GM12878 (cell line): ENCODE measurements at regions not wholly inside any gene's neighbourhood (a gene's known extent, or its start where the extent isn't known, plus 50 kb on each side); places are given as distances from the start of the nearest gene placed in this dataset.

Source experiments
- ATAC-seq: fragments of 200-7000 bp; cut with Tn5 transposase; 3 replicates; pipeline ENCODE4 v1.9.1; 2020; ENCODE audit warnings: mild to moderate bottlenecking, moderate library complexity
- BruUV-seq: library from RNA; stranded (reverse); fragments of 400-500 nt; replicated peaks from 2 replicates; lab custom pipeline; 2021; lab: Mats Ljungman, UMichigan
- CTCF ChIA-PET: fragments of 300-600 bp; sonication (Branson Sonifier 250); formaldehyde crosslinking; extraction: SDS; loops from one replicate; lab custom pipeline; 2021; ENCODE audit warnings: inconsistent platforms; lab: Yijun Ruan, JAX
- POLR2A ChIA-PET: fragments of 350-600 bp; formaldehyde crosslinking; extraction: SDS; loops from one replicate; lab custom pipeline; 2021; ENCODE audit warnings: inconsistent platforms; lab: Charles Lee
- RAD21 ChIA-PET: fragments of 300-600 bp; sonication (Branson Sonifier 250); formaldehyde crosslinking; loops from one replicate; lab custom pipeline; 2023; ENCODE audit warnings: antibody characterized with exemption; ENCODE audit not compliant: unreplicated experiment; lab: Charles Lee
- SMC1A ChIA-PET: fragments of 300-600 bp; sonication (Branson Sonifier 250); formaldehyde crosslinking; loops from one replicate; lab custom pipeline; 2023; ENCODE audit not compliant: unreplicated experiment, uncharacterized antibody; lab: Charles Lee
- DNase-seq: peaks from one replicate; pipeline ENCODE4 v3.0.0-alpha.2; 2011; ENCODE audit warnings: low read depth, low spot score
- FAIRE-seq: peaks from 3 replicates; lab custom pipeline; 2011; peaks lifted over from hg19 to GRCh38; lab: Jason Lieb, UNC
- H2AFZ ChIP-seq: 2 replicates; pipeline ENCODE4 v1.6.0; 2011; ENCODE audit warnings: low read depth, low read length, control low read depth; ENCODE audit not compliant: control insufficient read depth
- H3K27ac ChIP-seq: 2 replicates; pipeline ENCODE4 v1.5.1; 2011; ENCODE audit warnings: control low read depth; ENCODE audit not compliant: control insufficient read depth, insufficient read depth
- H3K27me3 ChIP-seq, 2 experiments: replicated peaks in 1 of 2; 2 replicates each; pipeline versions ENCODE4 v1.6.0 to v1.6.1; 2011; ENCODE audit warnings: low read length in 1 of 2; ENCODE audit not compliant: control insufficient read depth in 2 of 2, insufficient read depth in 2 of 2
- H3K36me3 ChIP-seq, 2 experiments: 2 replicates each; pipeline ENCODE4 v1.5.1; 2011; ENCODE audit warnings: low read length in 1 of 2; ENCODE audit not compliant: control insufficient read depth in 2 of 2, insufficient read depth in 2 of 2
- H3K4me1 ChIP-seq: 2 replicates; pipeline ENCODE4 v1.6.1; 2011; ENCODE audit warnings: mild to moderate bottlenecking, low read length, moderate library complexity, mixed read lengths; ENCODE audit not compliant: control insufficient read depth, insufficient read depth
- H3K4me2 ChIP-seq: 2 replicates; pipeline ENCODE4 v1.6.0; 2011; ENCODE audit warnings: control low read depth; ENCODE audit not compliant: control insufficient read depth, insufficient read depth
- H3K4me3 ChIP-seq: fragments of 200-600 bp; sonication (generic); 2 replicates; pipeline ENCODE4 v1.5.1; 2016
- H3K79me2 ChIP-seq: 2 replicates; pipeline ENCODE4 v1.6.0; 2011; ENCODE audit warnings: low read length; ENCODE audit not compliant: control insufficient read depth, insufficient read depth
- H3K9ac ChIP-seq: 2 replicates; pipeline ENCODE4 v1.8.0; 2011; ENCODE audit warnings: low read length, control low read depth, mixed read lengths; ENCODE audit not compliant: control insufficient read depth, insufficient read depth
- H3K9me3 ChIP-seq: replicated peaks from 3 replicates; pipeline ENCODE4 v1.5.1; 2011; ENCODE audit warnings: mild to moderate bottlenecking, low read length; ENCODE audit not compliant: control insufficient read depth, insufficient read depth
- H4K20me1 ChIP-seq: 2 replicates; pipeline ENCODE4 v1.6.0; 2011; ENCODE audit not compliant: control insufficient read depth, insufficient read depth
- CREB1 ChIP-seq: IDR thresholded peaks from 2 replicates; pipeline ENCODE4 v1.6.1; 2012; ENCODE audit warnings: low read depth, mild to moderate bottlenecking, inconsistent platforms
- CREM ChIP-seq: IDR thresholded peaks from 2 replicates; pipeline ENCODE4 v1.6.1; 2014; ENCODE audit warnings: antibody characterized with exemption, low read depth
- EGR1 ChIP-seq, 2 experiments: IDR thresholded peaks; 1 replicate in 1 of 2; 2 replicates in 1 of 2; pipeline ENCODE4 v1.6.1; 2011 to 2012; ENCODE audit warnings: low read depth in 2 of 2, low read length in 2 of 2, borderline replicate concordance in 1 of 2, mild to moderate bottlenecking in 1 of 2, moderate library complexity in 1 of 2
- EZH2 ChIP-seq: IDR thresholded peaks from 2 replicates; pipeline ENCODE4 v1.6.1; 2012; ENCODE audit warnings: low read depth, mild to moderate bottlenecking, control low read depth, inconsistent platforms, low read length, borderline replicate concordance; ENCODE audit not compliant: control insufficient read depth
- GABPA ChIP-seq: IDR thresholded peaks from 2 replicates; pipeline ENCODE4 v1.6.1; 2014; ENCODE audit warnings: antibody characterized with exemption, low read depth, mild to moderate bottlenecking, inconsistent platforms
- IKZF2 ChIP-seq, 2 experiments: fragments of 450-650 bp; IDR thresholded peaks; 2 replicates each; pipeline ENCODE4 v1.6.1; 2017; ENCODE audit warnings: mild to moderate bottlenecking in 2 of 2, moderate library complexity in 2 of 2
- IRF3 ChIP-seq: fragments of 450-650 bp; IDR thresholded peaks from 2 replicates; pipeline ENCODE4 v1.6.1; 2014; ENCODE audit warnings: mild to moderate bottlenecking
- MTA2 ChIP-seq: fragments of 450-650 bp; IDR thresholded peaks from 2 replicates; pipeline ENCODE4 v1.6.1; 2016; ENCODE audit warnings: low read depth, mild to moderate bottlenecking, moderate library complexity
- MTA3 ChIP-seq: IDR thresholded peaks from 2 replicates; pipeline ENCODE4 v1.6.1; 2012; ENCODE audit warnings: low read length, inconsistent platforms, borderline replicate concordance
- NFIC ChIP-seq: IDR thresholded peaks from 2 replicates; pipeline ENCODE4 v1.6.1; 2012; ENCODE audit warnings: low read depth, mild to moderate bottlenecking, inconsistent platforms, low read length, moderate library complexity
- NR2F1 ChIP-seq: fragments of 450-650 bp; conservative IDR thresholded peaks from 2 replicates; pipeline ENCODE4 v1.6.1; 2017; ENCODE audit warnings: mild to moderate bottlenecking
- RFX5 ChIP-seq: IDR thresholded peaks from 2 replicates; pipeline ENCODE4 v1.6.1; 2011; ENCODE audit warnings: low read depth, low read length, improper control_type of control experiment
- RUNX3 ChIP-seq: IDR thresholded peaks from 2 replicates; pipeline ENCODE4 v1.6.1; 2012; ENCODE audit warnings: low read length, inconsistent platforms
- SMC3 ChIP-seq: IDR thresholded peaks from 2 replicates; pipeline ENCODE4 v1.6.1; 2011; ENCODE audit warnings: low read length, improper control_type of control experiment, borderline replicate concordance
- WGBS: methylation state at CpG from one replicate; pipeline ENCODE4 v1.1.6; 2016; ENCODE audit warnings: low lambda C conversion rate; ENCODE audit not compliant: insufficient replicate concordance, insufficient coverage; ENCODE audit errors: missing lambda C conversion rate; 5-methylcytosine and 5-hydroxymethylcytosine counted together
- in situ Hi-C: fragments of 300-500 bp; cut with MboI; formaldehyde crosslinking; loops from 9 replicates; pipeline ENCODE4 v1.14.3; 2018; ENCODE audit warnings: mixed read lengths
- intact Hi-C: fragments of 100-400 bp; cut with micrococcal nuclease; formaldehyde crosslinking; loops from one replicate; pipeline ENCODE4 v1.14.2; 2022; ENCODE audit not compliant: unreplicated experiment
- TF ChIP-seq, protein P1 (sequence below): fragments of 450-650 bp; IDR thresholded peaks from 2 replicates; pipeline ENCODE4 v1.6.1; 2017; ENCODE audit warnings: mild to moderate bottlenecking, low read depth, inconsistent platforms; ENCODE audit not compliant: poor library complexity, severe bottlenecking
- TF ChIP-seq, protein P2 (sequence below): IDR thresholded peaks from 2 replicates; pipeline ENCODE4 v1.6.1; 2011; ENCODE audit warnings: borderline replicate concordance, low read depth, mild to moderate bottlenecking, moderate library complexity, mixed read lengths, low read length; ENCODE audit not compliant: insufficient read depth; ENCODE audit errors: extremely low read length

GRCh38 chr5:103487822-103488493, 74.6 kb downstream of the NUDT12 start:
- no peaks in the 10 kb centered on the region for H3K79me2 ChIP-seq
- TF ChIP-seq SMC3 (0 out of 2 replicates have a peak, but pooled peaks have one; percentile 4), NFIC (peak; percentile 47; the same call in 1 of the 2 replicates), CREB1 (peak; percentile 80), IRF3 (no peak), GABPA (0 out of 2 replicates have a peak, but pooled peaks have one; percentile 18), RUNX3 (peak; percentile 61), RFX5 (no peak), EZH2 (no peak), NR2F1 (0 out of 2 replicates have a peak, but pooled peaks have one; percentile 9), CREM (0 out of 2 replicates have a peak, but pooled peaks have one; percentile 12), MTA2 (peak; percentile 31; the same call in 1 of the 2 replicates), MTA3 (no peak), EGR1 (IDR thresholded peaks at IDR 0.05; ENCODE audit: borderline replicate concordance in 1 of 2, low read depth in 2 of 2, low read length in 2 of 2) (peak in 1 of 2 experiments; percentile 38; a peak in 1 of 3 replicates), IKZF2 (IDR thresholded peaks at IDR 0.05) (peak; percentile 21 to 51; a peak in 2 of 4 replicates)
- TF ChIP-seq, protein P1, sequence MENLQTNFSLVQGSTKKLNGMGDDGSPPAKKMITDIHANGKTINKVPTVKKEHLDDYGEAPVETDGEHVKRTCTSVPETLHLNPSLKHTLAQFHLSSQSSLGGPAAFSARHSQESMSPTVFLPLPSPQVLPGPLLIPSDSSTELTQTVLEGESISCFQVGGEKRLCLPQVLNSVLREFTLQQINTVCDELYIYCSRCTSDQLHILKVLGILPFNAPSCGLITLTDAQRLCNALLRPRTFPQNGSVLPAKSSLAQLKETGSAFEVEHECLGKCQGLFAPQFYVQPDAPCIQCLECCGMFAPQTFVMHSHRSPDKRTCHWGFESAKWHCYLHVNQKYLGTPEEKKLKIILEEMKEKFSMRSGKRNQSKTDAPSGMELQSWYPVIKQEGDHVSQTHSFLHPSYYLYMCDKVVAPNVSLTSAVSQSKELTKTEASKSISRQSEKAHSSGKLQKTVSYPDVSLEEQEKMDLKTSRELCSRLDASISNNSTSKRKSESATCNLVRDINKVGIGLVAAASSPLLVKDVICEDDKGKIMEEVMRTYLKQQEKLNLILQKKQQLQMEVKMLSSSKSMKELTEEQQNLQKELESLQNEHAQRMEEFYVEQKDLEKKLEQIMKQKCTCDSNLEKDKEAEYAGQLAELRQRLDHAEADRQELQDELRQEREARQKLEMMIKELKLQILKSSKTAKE, result peak; percentile 24
- TF ChIP-seq, protein P2, sequence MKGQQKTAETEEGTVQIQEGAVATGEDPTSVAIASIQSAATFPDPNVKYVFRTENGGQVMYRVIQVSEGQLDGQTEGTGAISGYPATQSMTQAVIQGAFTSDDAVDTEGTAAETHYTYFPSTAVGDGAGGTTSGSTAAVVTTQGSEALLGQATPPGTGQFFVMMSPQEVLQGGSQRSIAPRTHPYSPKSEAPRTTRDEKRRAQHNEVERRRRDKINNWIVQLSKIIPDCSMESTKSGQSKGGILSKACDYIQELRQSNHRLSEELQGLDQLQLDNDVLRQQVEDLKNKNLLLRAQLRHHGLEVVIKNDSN, result no peak
- H3K27me3 ChIP-seq, result peaks cover 0 to 3% of the 10 kb centered on the region in 2 experiments; a peak in 1 of 4 replicates
- H4K20me1 ChIP-seq, result no peaks in the 10 kb centered on the region
- ChIA-PET SMC1A (no interaction called here), RAD21 (no interaction called here), CTCF (interaction anchor here (2.4 to 3.2 kb wide), 2 partner anchors 12 to 263 kb away, joined by 7 to 16 read pairs; no protein-coding TSS in a partner anchor), POLR2A (no interaction called here)
- peaks cover 3% of the 10 kb centered on the region; the same call in 1 of the 2 replicates for H3K4me1 ChIP-seq
- in situ Hi-C loops (no loop called here), intact Hi-C loops (no loop called here)
- FAIRE-seq, result peak; percentile 81
- no peak overlapping the region for H2AFZ ChIP-seq
- no peak overlapping the region for H3K9ac ChIP-seq
- no peak overlapping the region for H3K27ac ChIP-seq
- H3K4me2 ChIP-seq, result no peak overlapping the region
- DNase-seq, result peak; percentile 36
- no TSS peak for BruUV-seq
- H3K4me3 ChIP-seq, result 0 out of 2 replicates have a peak overlapping the region, but pooled peaks have one; percentile 18
- H3K36me3 ChIP-seq, result no peaks in the 10 kb centered on the region
- no peaks in the 10 kb centered on the region for H3K9me3 ChIP-seq
- ATAC-seq, result peak; percentile 93
- 7% methylated on average over 3 of the region's 3 CpGs for whole genome bisulfite sequencing
